SU-DHL-6 (cell line): ENCODE measurements at regions not wholly inside any gene's neighbourhood (a gene's known extent, or its start where the extent isn't known, plus 50 kb on each side); places are given as distances from the start of the nearest gene placed in this dataset.

Experiments used
- CTCF ChIP-seq: fragments of 200-600 bp; sonication (generic); IDR thresholded peaks from one replicate; pipeline ENCODE4 v1.5.1; 2017; ENCODE audit warnings: antibody characterized with exemption, mild to moderate bottlenecking, low read length, moderate library complexity; ENCODE audit not compliant: insufficient read depth, poor library complexity, severe bottlenecking
- EZH2phosphoT487 ChIP-seq: fragments of 200-600 bp; sonication (generic), shearing (Covaris generic); conservative IDR thresholded peaks from 2 replicates; pipeline ENCODE4 v1.6.1; 2018; ENCODE audit warnings: mild to moderate bottlenecking, antibody characterized with exemption, low read length, moderate library complexity, mixed read lengths

GRCh38 chr6:147772724-147773123 lies 264.2 kb downstream of the SAMD5 start:
- TF ChIP-seq EZH2phosphoT487 = no peak
- TF ChIP-seq CTCF = no peak
